KOPT-K1 (cell line): ENCODE measurements at regions not wholly inside any gene's neighbourhood (a gene's known extent, or its start where the extent isn't known, plus 50 kb on each side); places are given as distances from the start of the nearest gene placed in this dataset.

Experiments used
- H3K27ac ChIP-seq: fragments of 200-600 bp; sonication (generic); 2 replicates; pipeline ENCODE4 v1.5.1; 2016; ENCODE audit warnings: antibody characterized with exemption, mild to moderate bottlenecking, low read depth, low read length; ENCODE audit not compliant: poor library complexity, severe bottlenecking
- H3K36me3 ChIP-seq: fragments of 200-600 bp; sonication (generic); 2 replicates; pipeline ENCODE4 v1.5.1; 2017; ENCODE audit warnings: antibody characterized with exemption, mild to moderate bottlenecking, low read length, moderate library complexity; ENCODE audit not compliant: insufficient read depth
- H3K9me3 ChIP-seq: fragments of 200-600 bp; sonication (generic); 2 replicates; pipeline ENCODE4 v1.5.1; 2017; ENCODE audit warnings: antibody characterized with exemption, low read length, mild to moderate bottlenecking; ENCODE audit not compliant: insufficient read depth, poor library complexity, severe bottlenecking

GRCh38 chr4:14812101-14812500, 190.2 kb upstream of the CPEB2 start:
- no peaks in the 10 kb centered on the region for H3K36me3 ChIP-seq
- H3K27ac ChIP-seq: no peak overlapping the region
- no peaks in the 10 kb centered on the region for H3K9me3 ChIP-seq

GRCh38 chr4:14816623-14817261, 185.5 kb upstream of the CPEB2 start:
- Histone ChIP-seq H3K27ac (no peak overlapping the region), H3K36me3 (no peaks in the 10 kb centered on the region), H3K9me3 (no peaks in the 10 kb centered on the region)

- Histone ChIP-seq H3K36me3 (no peaks in the 10 kb centered on the region), H3K9me3 (no peaks in the 10 kb centered on the region)
Observed at GRCh38 chr4:14824189-14824588, 178.1 kb upstream of the CPEB2 start.

GRCh38 chr4:14827111-14827510, 175.2 kb upstream of the CPEB2 start:
- Histone ChIP-seq H3K36me3 (no peaks in the 10 kb centered on the region), H3K9me3 (no peaks in the 10 kb centered on the region), H3K27ac (no peak overlapping the region)

More at GRCh38 chr4:14824189-14824588, 178.1 kb upstream of the CPEB2 start:
- no peak overlapping the region for H3K27ac ChIP-seq

GRCh38 chr4:14829795-14830194, 172.5 kb upstream of the CPEB2 start:
- Histone ChIP-seq H3K9me3 (no peaks in the 10 kb centered on the region), H3K27ac (no peak overlapping the region), H3K36me3 (no peaks in the 10 kb centered on the region)

- Histone ChIP-seq H3K27ac (no peak overlapping the region), H3K9me3 (no peaks in the 10 kb centered on the region), H3K36me3 (no peaks in the 10 kb centered on the region)
Observed at GRCh38 chr4:14831416-14831815, 170.9 kb upstream of the CPEB2 start.

GRCh38 chr4:14833053-14833452, 169.2 kb upstream of the CPEB2 start:
- no peaks in the 10 kb centered on the region for H3K9me3 ChIP-seq
- no peak overlapping the region for H3K27ac ChIP-seq
- no peaks in the 10 kb centered on the region for H3K36me3 ChIP-seq

- Histone ChIP-seq H3K36me3 (no peaks in the 10 kb centered on the region), H3K27ac (no peak overlapping the region), H3K9me3 (no peaks in the 10 kb centered on the region)
Observed at GRCh38 chr4:14834382-14834781, 167.9 kb upstream of the CPEB2 start.

- no peak overlapping the region for H3K27ac ChIP-seq
- H3K36me3 ChIP-seq: no peaks in the 10 kb centered on the region
- no peaks in the 10 kb centered on the region for H3K9me3 ChIP-seq
Observed at GRCh38 chr4:14835288-14835687, 167.0 kb upstream of the CPEB2 start.

- Histone ChIP-seq H3K27ac (no peak overlapping the region), H3K36me3 (no peaks in the 10 kb centered on the region), H3K9me3 (no peaks in the 10 kb centered on the region)
Observed at GRCh38 chr4:14835708-14836425, 166.4 kb upstream of the CPEB2 start.

- Histone ChIP-seq H3K9me3 (no peaks in the 10 kb centered on the region), H3K36me3 (no peaks in the 10 kb centered on the region), H3K27ac (no peak overlapping the region)
Observed at GRCh38 chr4:14837860-14838259, 164.4 kb upstream of the CPEB2 start.

GRCh38 chr4:14841801-14842768, 160.2 kb upstream of the CPEB2 start:
- Histone ChIP-seq H3K27ac (no peak overlapping the region), H3K36me3 (no peaks in the 10 kb centered on the region), H3K9me3 (no peaks in the 10 kb centered on the region)

- Histone ChIP-seq H3K9me3 (no peaks in the 10 kb centered on the region), H3K27ac (no peak overlapping the region), H3K36me3 (no peaks in the 10 kb centered on the region)
Observed at GRCh38 chr4:14842964-14843630, 159.2 kb upstream of the CPEB2 start.

GRCh38 chr4:14844061-14844460, 158.2 kb upstream of the CPEB2 start:
- no peaks in the 10 kb centered on the region for H3K36me3 ChIP-seq
- no peaks in the 10 kb centered on the region for H3K9me3 ChIP-seq
- H3K27ac ChIP-seq: no peak overlapping the region

GRCh38 chr4:14848229-14848628, 154.1 kb upstream of the CPEB2 start:
- H3K9me3 ChIP-seq: no peaks in the 10 kb centered on the region
- H3K36me3 ChIP-seq: no peaks in the 10 kb centered on the region
- no peak overlapping the region for H3K27ac ChIP-seq
